ENCODE measurements at regions not wholly inside any gene's neighbourhood (a gene's known extent, or its start where the extent isn't known, plus 50 kb on each side); places are given as distances from the start of the nearest gene placed in this dataset.

- TF ChIP-seq CTCF (IDR thresholded peaks at IDR 0.05; ENCODE audit: low read depth, low read length, missing input control) = no peak
- TF ChIP-seq YY1 (IDR thresholded peaks at IDR 0.05) = no peak
- TF ChIP-seq, protein P1, sequence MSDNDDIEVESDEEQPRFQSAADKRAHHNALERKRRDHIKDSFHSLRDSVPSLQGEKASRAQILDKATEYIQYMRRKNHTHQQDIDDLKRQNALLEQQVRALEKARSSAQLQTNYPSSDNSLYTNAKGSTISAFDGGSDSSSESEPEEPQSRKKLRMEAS (IDR thresholded peaks at IDR 0.05) = no peak
- TF ChIP-seq REST (IDR thresholded peaks at IDR 0.05) = no peak
- TF ChIP-seq RXRA (IDR thresholded peaks at IDR 0.05) = no peak
- no peak for TF ChIP-seq SP1 (IDR thresholded peaks at IDR 0.05)
- no peak for TF ChIP-seq ATF3 (IDR thresholded peaks at IDR 0.05)
- no peak for TF ChIP-seq GABPA (IDR thresholded peaks at IDR 0.05 in 1 of 2, conservative IDR thresholded peaks at IDR 0.05 in 1 of 2)
- no peak for TF ChIP-seq RAD21 (IDR thresholded peaks at IDR 0.05)
- TF ChIP-seq HNF4G (IDR thresholded peaks at IDR 0.05) = no peak
Measured at GRCh38 chr10:44089671-44090070, 295.2 kb downstream of the CXCL12 start.

Data from liver (tissue), 3 donors.